Bronchial epithelial cell (primary cell): ENCODE measurements at regions not wholly inside any gene's neighbourhood (a gene's known extent, or its start where the extent isn't known, plus 50 kb on each side); places are given as distances from the start of the nearest gene placed in this dataset.

Experiments
- DNase-seq: peaks from one replicate; pipeline ENCODE4 v3.0.0-alpha.2; 2010; ENCODE audit warnings: low read depth
- FAIRE-seq: peaks from 2 replicates; lab custom pipeline; 2011; peaks lifted over from hg19 to GRCh38; lab: Jason Lieb, UNC
- H3K27me3 ChIP-seq: 2 replicates; pipeline ENCODE4 v1.5.1; 2011; ENCODE audit warnings: low read length; ENCODE audit not compliant: control insufficient read depth, insufficient read depth
- H3K36me3 ChIP-seq: 2 replicates; pipeline ENCODE4 v1.5.1; 2011; ENCODE audit warnings: low read length; ENCODE audit not compliant: control insufficient read depth, insufficient read depth
- H3K4me3 ChIP-seq: 2 replicates; pipeline ENCODE4 v1.5.1; 2011; ENCODE audit warnings: mild to moderate bottlenecking, low read depth, low read length, control low read depth
- TF ChIP-seq, protein P1 (sequence below): IDR thresholded peaks from 2 replicates; pipeline ENCODE4 v1.5.1; 2011; ENCODE audit warnings: mild to moderate bottlenecking, moderate library complexity, low read length, control low read depth, inconsistent platforms; ENCODE audit not compliant: insufficient read depth, severe bottlenecking

DNA sequence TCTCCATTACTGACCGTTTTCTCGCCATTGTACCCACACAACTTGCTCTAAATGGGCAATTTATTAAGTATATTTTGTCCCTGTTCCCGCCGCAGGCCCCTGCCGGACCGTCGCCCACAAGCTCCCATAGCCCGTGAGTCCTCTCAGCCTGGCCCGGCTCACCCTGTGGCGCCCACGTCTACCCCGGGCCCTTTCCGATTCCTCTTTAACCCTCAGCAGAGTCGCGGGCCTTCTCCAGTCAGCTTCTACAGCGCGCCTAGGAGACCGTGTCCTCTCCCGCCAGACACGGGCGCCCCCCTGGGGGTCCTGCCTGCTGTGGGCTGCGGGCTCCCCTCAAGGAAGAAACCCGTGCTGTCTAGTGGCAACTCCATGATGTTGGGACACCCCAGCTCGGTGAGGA, 57.8 kb upstream of the SPATA31E1 start:
- no peaks in the 10 kb centered on the region for H3K27me3 ChIP-seq
- no peak overlapping the region for H3K4me3 ChIP-seq
- TF ChIP-seq, protein P1, sequence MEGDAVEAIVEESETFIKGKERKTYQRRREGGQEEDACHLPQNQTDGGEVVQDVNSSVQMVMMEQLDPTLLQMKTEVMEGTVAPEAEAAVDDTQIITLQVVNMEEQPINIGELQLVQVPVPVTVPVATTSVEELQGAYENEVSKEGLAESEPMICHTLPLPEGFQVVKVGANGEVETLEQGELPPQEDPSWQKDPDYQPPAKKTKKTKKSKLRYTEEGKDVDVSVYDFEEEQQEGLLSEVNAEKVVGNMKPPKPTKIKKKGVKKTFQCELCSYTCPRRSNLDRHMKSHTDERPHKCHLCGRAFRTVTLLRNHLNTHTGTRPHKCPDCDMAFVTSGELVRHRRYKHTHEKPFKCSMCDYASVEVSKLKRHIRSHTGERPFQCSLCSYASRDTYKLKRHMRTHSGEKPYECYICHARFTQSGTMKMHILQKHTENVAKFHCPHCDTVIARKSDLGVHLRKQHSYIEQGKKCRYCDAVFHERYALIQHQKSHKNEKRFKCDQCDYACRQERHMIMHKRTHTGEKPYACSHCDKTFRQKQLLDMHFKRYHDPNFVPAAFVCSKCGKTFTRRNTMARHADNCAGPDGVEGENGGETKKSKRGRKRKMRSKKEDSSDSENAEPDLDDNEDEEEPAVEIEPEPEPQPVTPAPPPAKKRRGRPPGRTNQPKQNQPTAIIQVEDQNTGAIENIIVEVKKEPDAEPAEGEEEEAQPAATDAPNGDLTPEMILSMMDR, result no peak
- H3K36me3 ChIP-seq, result no peaks in the 10 kb centered on the region
- DNase-seq, result no peak
- FAIRE-seq, result no peak

DNA sequence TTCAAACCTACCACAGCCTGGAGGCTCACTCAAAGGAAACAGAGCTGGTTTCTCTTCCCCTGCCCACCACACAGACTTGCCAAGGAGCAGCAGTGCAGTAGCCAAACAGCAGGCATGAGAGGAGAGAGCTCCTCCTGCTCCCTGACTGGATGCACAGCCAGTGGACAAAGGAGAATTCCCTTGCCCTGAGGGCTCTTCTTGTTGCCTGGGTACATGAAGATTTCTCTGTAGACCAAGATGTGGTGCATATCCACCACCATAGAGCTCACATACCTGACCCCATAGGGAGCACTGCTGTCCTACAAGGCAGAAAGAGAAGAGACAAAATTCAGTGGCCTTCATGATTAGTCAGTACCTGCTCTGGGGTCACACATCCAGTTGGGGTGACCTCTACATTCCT, 56.3 kb upstream of the SPATA31E1 start:
- TF ChIP-seq, protein P1, result no peak
- Histone ChIP-seq H3K36me3 (no peaks in the 10 kb centered on the region), H3K27me3 (no peaks in the 10 kb centered on the region), H3K4me3 (no peak overlapping the region)
- FAIRE-seq, result no peak
- no peak for DNase-seq

DNA sequence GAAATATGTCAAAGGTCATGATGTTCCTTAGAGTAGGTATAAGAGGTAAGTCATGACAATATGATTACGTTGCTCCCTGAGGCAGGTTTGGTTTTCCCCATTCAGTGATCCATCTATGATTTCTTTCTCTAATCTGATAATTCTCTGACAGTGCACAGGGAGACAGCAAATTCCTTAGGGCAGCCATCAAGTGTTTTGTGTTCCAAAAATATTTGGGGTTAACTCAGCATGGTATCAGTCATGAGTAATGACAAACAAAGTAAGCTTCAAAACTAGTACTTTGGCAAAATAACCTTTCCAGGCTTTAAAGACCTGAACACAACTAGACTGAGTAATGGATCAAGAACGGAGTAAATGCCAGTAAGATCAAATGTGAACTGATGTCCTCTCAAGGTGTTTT, 55.3 kb upstream of the SPATA31E1 start:
- no peak overlapping the region for H3K4me3 ChIP-seq
- DNase-seq, result no peak
- TF ChIP-seq, protein P1, result no peak
- FAIRE-seq, result no peak
- no peaks in the 10 kb centered on the region for H3K27me3 ChIP-seq
- H3K36me3 ChIP-seq, result no peaks in the 10 kb centered on the region

DNA sequence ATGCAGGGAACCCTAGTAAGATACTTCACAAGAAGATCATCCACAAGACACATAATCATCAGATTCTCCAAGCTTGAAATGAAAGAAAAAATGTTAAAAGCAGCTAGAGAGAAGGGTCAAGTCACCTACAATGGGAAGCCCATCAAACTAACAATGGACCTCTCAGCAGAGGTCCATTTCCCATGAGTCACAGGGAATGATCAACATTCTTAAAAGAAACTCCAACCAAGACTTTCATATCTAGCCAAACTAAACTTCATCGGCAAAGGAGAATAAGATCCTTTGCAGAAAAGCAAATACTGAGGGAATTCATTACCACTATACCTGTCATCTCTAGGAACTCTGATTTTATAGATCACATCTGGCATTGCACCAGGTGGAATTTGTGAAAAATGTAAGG, 52.9 kb upstream of the SPATA31E1 start:
- H3K36me3 ChIP-seq, result no peaks in the 10 kb centered on the region
- no peaks in the 10 kb centered on the region for H3K27me3 ChIP-seq
- H3K4me3 ChIP-seq, result no peak overlapping the region
- TF ChIP-seq, protein P1, result no peak
- no peak for DNase-seq
- no peak for FAIRE-seq

DNA sequence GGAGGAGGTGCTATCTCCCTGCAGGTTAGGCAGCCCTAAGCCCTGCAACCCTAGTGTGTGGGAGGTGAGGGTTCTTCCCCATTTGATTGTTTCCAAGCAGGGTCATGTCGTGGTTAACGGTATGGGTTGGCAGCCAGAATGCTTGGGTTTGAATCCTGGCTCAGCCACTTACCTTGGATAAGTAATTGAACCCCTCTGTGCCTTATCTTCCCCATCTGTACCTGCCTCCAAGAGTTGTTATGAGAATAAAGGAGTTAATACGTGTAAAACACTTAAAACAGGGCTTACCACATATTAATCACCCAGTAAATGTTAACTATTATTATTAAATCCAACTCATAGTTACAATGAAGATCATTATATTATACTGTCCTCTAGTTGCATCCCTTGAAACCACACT, 52.2 kb upstream of the SPATA31E1 start:
- TF ChIP-seq, protein P1, result no peak
- no peak for FAIRE-seq
- Histone ChIP-seq H3K36me3 (no peaks in the 10 kb centered on the region), H3K27me3 (no peaks in the 10 kb centered on the region), H3K4me3 (no peak overlapping the region)
- no peak for DNase-seq

DNA sequence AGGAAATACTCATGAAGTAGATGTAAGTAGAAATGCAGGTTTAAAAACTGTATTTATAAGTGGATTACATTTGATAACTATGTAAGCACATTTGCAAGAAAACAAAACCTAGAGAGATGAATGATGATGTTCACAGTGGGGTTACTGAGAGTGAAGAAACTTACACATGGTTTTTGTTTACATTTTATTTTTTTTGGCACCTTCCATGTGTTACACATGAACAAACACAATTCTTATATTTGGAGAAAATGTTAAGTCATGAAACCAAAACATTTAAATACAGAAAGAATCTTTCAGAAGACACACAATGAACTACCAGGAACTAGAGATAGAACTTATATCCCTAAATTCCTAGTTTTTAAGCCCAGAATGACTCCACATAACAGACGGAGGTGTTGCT, 51.5 kb upstream of the SPATA31E1 start:
- Histone ChIP-seq H3K4me3 (no peak overlapping the region), H3K27me3 (no peaks in the 10 kb centered on the region), H3K36me3 (no peaks in the 10 kb centered on the region)
- FAIRE-seq (no peak), DNase-seq (no peak)
- TF ChIP-seq, protein P1, result no peak
